Stomach (tissue), 4 donors: ENCODE measurements at regions not wholly inside any gene's neighbourhood (a gene's known extent, or its start where the extent isn't known, plus 50 kb on each side); places are given as distances from the start of the nearest gene placed in this dataset.

Experiments
- EP300 ChIP-seq: sonication (generic); formaldehyde crosslinking; IDR thresholded peaks from one replicate; pipeline ENCODE4 v1.6.1; 2017; ENCODE audit warnings: antibody characterized with exemption
- POLR2A ChIP-seq, 4 donors: fragments of 450-650 bp; IDR thresholded peaks; one replicate each; pipeline ENCODE4 v1.6.1; 2016; ENCODE audit warnings: antibody characterized with exemption in 4 of 4, control low read depth in 2 of 4, mild to moderate bottlenecking in 1 of 4, moderate library complexity in 1 of 4
- POLR2AphosphoS5 ChIP-seq, 3 donors: sonication (generic); formaldehyde crosslinking; IDR thresholded peaks; one replicate each; pipeline ENCODE4 v1.6.1; 2016; ENCODE audit warnings: antibody characterized with exemption in 3 of 3
- TF ChIP-seq, protein P1 (sequence below), 7 experiments: fragments of 450-650 bp in 4 of 7; fragments of 200-600 bp in 3 of 7; sonication (generic) in 3 of 7; IDR thresholded peaks; one replicate each; pipeline ENCODE4 v1.5.1; 2016 to 2019; ENCODE audit warnings: antibody characterized with exemption in 7 of 7, control low read depth in 2 of 7, mild to moderate bottlenecking in 1 of 7

DNA sequence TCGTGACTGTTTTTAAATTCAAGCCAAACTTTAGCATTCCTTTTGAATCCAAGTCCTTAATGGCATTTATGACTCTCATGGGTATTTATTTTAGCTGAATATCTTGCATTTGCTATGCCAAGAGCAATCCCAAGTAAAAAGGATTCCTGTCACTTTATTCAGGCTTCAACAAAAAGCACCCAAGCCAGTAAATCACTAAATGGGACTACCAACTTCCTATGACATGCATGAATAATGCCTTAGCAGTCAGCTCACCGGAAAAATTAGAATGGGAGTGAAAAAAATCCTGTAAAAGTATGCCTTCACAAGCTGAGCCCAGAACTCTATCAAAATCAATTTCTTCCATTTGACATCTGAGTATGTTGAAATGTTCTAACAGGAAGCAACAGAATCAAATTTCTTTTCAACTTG, 1297.9 kb downstream of the ROBO2 start:
- TF ChIP-seq EP300: no peak
- TF ChIP-seq, protein P1, sequence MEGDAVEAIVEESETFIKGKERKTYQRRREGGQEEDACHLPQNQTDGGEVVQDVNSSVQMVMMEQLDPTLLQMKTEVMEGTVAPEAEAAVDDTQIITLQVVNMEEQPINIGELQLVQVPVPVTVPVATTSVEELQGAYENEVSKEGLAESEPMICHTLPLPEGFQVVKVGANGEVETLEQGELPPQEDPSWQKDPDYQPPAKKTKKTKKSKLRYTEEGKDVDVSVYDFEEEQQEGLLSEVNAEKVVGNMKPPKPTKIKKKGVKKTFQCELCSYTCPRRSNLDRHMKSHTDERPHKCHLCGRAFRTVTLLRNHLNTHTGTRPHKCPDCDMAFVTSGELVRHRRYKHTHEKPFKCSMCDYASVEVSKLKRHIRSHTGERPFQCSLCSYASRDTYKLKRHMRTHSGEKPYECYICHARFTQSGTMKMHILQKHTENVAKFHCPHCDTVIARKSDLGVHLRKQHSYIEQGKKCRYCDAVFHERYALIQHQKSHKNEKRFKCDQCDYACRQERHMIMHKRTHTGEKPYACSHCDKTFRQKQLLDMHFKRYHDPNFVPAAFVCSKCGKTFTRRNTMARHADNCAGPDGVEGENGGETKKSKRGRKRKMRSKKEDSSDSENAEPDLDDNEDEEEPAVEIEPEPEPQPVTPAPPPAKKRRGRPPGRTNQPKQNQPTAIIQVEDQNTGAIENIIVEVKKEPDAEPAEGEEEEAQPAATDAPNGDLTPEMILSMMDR (IDR thresholded peaks at IDR 0.05): no peak
- TF ChIP-seq POLR2A (IDR thresholded peaks at IDR 0.05): no peak
- TF ChIP-seq POLR2AphosphoS5 (IDR thresholded peaks at IDR 0.05): no peak
